BLaER1 treated with 17β-estradiol and CSF1 and Interleukin-3, amounts not matched to agents 10 nM and 100 nM (cell line): ENCODE measurements at regions not wholly inside any gene's neighbourhood (a gene's known extent, or its start where the extent isn't known, plus 50 kb on each side); places are given as distances from the start of the nearest gene placed in this dataset.

ENCODE experiments used
- H3K27ac ChIP-seq, 11 experiments: shearing (Covaris generic); formaldehyde crosslinking; 2 replicates each; pipeline ENCODE4 v1.8.1; 2022
- H3K27me3 ChIP-seq, 11 experiments: shearing (Covaris generic); formaldehyde crosslinking; 2 replicates each; pipeline ENCODE4 v1.8.1; 2022
- H3K36me3 ChIP-seq, 11 experiments: shearing (Covaris generic); formaldehyde crosslinking; 2 replicates each; pipeline ENCODE4 v1.8.1; 2022
- H3K4me1 ChIP-seq, 10 experiments: shearing (Covaris generic); formaldehyde crosslinking; 2 replicates each; pipeline ENCODE4 v1.8.1; 2022
- H3K4me2 ChIP-seq, 11 experiments: shearing (Covaris generic); formaldehyde crosslinking; 2 replicates each; pipeline ENCODE4 v1.8.1; 2022
- H3K4me3 ChIP-seq, 10 experiments: shearing (Covaris generic); formaldehyde crosslinking; 2 replicates each; pipeline ENCODE4 v1.8.1; 2022
- H3K9ac ChIP-seq, 11 experiments: shearing (Covaris generic); formaldehyde crosslinking; 2 replicates each; pipeline ENCODE4 v1.8.1; 2022
- H3K9me3 ChIP-seq, 11 experiments: shearing (Covaris generic); formaldehyde crosslinking; replicated peaks in 1 of 11; 2 replicates each; pipeline ENCODE4 v1.8.1; 2022
- H4K20me1 ChIP-seq, 11 experiments: shearing (Covaris generic); formaldehyde crosslinking; 2 replicates each; pipeline ENCODE4 v1.8.1; 2022
- Cebpa-rat ChIP-seq, 11 experiments: shearing (Covaris generic); IDR thresholded peaks; 2 replicates each; pipeline ENCODE4 v1.8.1; 2022

DNA sequence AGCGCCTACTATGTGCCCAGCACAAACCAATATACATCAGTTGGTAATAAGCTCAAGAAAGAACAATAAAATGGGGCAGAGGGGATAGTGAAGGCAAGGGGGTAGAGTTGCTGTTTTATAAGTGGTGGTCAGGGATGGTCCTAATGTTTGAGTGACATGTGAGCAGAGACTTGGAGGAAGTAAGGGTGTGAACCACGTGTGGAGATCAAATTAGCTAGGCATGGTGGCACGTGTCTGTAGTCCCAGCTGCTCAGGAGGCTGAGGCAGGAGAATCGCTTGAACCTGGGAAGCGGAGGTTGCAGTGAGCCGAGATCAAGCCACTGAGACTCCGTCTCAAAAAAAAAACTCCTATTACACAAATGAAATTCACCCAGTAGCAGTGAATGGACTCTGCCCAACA lies 56.5 kb downstream of the IRX6 start:
- Histone ChIP-seq H4K20me1 (no peaks in the 10 kb centered on the region), H3K27ac (no peak overlapping the region), H3K9ac (no peak overlapping the region), H3K4me1 (no peaks in the 10 kb centered on the region), H3K9me3 (no peaks in the 10 kb centered on the region), H3K4me3 (no peak overlapping the region), H3K4me2 (no peak overlapping the region), H3K27me3 (no peaks in the 10 kb centered on the region), H3K36me3 (no peaks in the 10 kb centered on the region)
- TF ChIP-seq Cebpa-rat (IDR thresholded peaks at IDR 0.05): no peak

DNA sequence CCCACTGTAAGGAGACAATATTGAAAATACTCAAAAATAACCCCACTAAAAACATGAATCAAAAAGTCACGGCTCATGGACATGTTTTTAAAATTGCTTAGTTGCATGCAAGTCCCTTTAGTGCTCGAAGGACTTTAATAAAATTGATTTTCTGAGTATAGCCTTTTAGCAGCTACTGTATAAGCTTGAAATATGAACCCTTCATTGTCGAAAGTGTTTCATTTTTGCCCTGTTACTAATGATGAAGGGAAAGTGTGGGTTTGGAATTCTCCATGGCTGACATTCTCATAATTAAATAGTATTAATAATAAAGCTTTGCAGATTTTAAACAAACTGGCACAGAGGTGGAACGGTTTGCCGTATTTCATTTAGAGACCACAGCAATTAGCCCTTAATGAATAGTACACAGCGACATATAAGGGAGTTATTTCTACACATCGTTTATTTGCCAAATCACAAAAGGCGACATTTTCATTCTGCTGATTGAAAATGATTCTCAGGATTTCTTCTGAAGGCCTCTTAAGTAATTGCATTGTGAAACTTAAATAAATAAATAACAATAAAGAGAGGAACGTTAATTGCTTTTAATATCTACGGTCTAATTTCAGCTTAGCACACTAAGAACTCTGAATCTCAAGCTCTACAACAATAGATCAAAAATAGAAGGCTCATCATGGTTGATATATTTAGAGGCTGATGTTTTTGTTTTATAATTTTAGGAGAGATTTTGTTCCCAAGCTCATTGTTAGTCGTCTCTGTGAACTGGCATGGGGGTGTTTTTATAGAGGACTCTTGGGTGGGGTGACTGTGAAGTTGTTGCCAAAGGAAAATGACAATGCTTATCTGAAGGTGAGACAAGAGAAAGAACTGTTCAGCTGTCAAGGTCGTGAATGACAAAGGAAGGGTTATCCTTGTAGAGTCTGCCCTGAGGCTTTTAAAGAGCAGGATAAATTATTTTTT lies 60.6 kb downstream of the IRX6 start:
- H3K27me3 ChIP-seq: no peaks in the 10 kb centered on the region
- no peaks in the 10 kb centered on the region for H4K20me1 ChIP-seq
- H3K9me3 ChIP-seq: no peaks in the 10 kb centered on the region
- H3K4me2 ChIP-seq: no peak overlapping the region
- no peaks in the 10 kb centered on the region for H3K36me3 ChIP-seq
- no peak overlapping the region for H3K4me3 ChIP-seq
- no peak overlapping the region for H3K27ac ChIP-seq
- no peak for TF ChIP-seq Cebpa-rat (IDR thresholded peaks at IDR 0.05)
- H3K9ac ChIP-seq: no peak overlapping the region
- H3K4me1 ChIP-seq: no peaks in the 10 kb centered on the region

DNA sequence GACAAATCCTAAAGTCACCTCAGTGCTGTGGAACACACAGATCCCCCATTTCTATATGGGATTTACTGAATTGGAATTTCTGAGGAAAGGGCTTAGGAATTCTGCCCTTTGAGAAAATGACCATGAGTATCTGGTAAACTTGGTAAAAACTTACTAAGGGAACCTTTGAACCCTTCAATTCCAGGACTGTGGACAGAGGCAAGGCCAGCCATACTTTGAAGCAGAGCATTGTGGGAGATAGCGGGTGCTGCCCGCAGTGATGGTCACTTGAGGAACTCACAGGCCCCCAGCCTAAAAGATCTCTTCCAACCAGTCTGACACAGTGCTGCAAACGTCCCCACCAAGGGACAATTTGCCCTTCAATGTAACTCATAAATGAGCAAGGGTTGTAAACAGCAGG lies 61.4 kb downstream of the IRX6 start:
- H3K27ac ChIP-seq: no peak overlapping the region
- no peak overlapping the region for H3K9ac ChIP-seq
- no peaks in the 10 kb centered on the region for H3K4me1 ChIP-seq
- H3K4me3 ChIP-seq: no peak overlapping the region
- no peak overlapping the region for H3K4me2 ChIP-seq
- no peaks in the 10 kb centered on the region for H3K27me3 ChIP-seq
- no peak for TF ChIP-seq Cebpa-rat (IDR thresholded peaks at IDR 0.05)
- no peaks in the 10 kb centered on the region for H3K36me3 ChIP-seq
- H4K20me1 ChIP-seq: no peaks in the 10 kb centered on the region
- no peaks in the 10 kb centered on the region for H3K9me3 ChIP-seq

DNA sequence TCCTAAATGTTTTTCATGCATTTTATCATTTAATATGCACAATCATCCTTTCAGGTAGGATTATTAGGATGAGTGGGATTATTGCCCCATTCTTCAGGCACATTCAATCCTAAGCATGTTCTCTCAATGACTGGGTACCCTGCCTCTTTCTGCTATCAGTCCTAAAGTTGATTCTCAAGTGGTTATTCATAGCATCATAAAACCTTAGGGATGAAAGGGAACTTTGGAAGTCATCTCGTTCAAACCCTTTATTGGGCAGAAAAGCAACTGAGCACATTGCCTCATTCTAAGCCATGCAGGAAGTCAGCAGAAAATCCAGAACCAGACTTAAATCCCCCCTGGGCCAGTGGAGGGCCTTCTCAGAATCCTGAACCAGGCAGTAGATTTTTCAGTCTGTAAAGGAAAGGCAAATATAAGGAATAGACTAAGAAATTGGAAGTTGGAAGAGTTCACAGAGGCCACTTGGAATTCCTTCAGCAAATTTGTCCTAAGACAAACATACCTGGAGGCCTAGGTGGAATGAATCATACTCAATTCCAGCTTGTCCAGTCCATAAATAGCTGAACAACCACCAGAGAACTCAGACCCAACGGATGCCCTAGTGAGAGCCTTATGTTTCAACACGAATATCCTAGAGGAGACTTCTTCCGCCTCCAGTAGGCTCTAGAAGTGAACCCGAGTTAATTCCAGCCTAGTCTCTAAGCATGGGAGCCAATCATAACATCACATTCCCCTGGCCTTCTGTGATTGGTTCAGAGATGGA lies 62.7 kb downstream of the IRX6 start:
- TF ChIP-seq Cebpa-rat (IDR thresholded peaks at IDR 0.05): no peak
- H3K27ac ChIP-seq: no peak overlapping the region
- no peak overlapping the region for H3K9ac ChIP-seq
- no peaks in the 10 kb centered on the region for H3K36me3 ChIP-seq
- no peaks in the 10 kb centered on the region for H3K4me1 ChIP-seq
- no peak overlapping the region for H3K4me3 ChIP-seq
- H3K9me3 ChIP-seq: no peaks in the 10 kb centered on the region
- no peaks in the 10 kb centered on the region for H3K27me3 ChIP-seq
- H3K4me2 ChIP-seq: no peak overlapping the region
- H4K20me1 ChIP-seq: no peaks in the 10 kb centered on the region

DNA sequence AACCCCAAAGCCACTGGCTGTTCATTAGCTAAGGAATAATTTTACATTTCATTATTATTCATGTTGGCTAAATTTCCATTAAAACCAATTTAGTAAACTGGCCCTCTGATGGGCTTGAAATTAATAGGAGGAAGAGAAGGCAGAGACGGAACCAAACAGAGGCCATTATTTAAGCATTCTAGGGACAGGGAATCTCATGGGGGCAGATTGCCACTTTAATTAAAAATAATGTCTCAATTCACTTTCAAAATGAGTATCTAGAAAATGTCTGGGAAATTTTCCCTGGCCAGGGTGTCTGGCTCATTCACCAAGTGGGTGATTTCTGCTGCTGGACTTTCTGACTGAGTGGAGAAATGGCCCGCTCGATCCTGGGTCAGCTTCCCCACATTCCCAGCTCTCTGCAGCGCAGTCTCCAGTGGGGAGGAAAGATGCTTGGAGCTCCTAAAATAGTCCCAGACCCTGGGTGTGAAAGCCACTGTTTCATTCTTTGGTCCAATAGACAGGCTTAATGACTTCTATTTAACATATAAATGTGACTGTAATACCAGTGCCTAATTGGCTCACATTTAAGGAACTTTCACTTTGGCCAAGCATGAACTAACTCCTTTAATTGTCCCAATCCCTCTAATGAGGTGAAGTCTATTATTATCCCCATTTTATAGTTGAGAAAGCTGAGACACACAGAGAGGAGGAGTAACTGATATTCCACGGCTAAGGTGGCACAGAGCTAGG lies 64.3 kb downstream of the IRX6 start:
- TF ChIP-seq Cebpa-rat (IDR thresholded peaks at IDR 0.05): no peak
- Histone ChIP-seq H3K36me3 (no peaks in the 10 kb centered on the region), H3K9me3 (no peaks in the 10 kb centered on the region), H4K20me1 (no peaks in the 10 kb centered on the region), H3K4me3 (no peak overlapping the region), H3K27ac (no peak overlapping the region), H3K27me3 (no peaks in the 10 kb centered on the region), H3K4me1 (no peaks in the 10 kb centered on the region), H3K4me2 (no peak overlapping the region), H3K9ac (no peak overlapping the region)

DNA sequence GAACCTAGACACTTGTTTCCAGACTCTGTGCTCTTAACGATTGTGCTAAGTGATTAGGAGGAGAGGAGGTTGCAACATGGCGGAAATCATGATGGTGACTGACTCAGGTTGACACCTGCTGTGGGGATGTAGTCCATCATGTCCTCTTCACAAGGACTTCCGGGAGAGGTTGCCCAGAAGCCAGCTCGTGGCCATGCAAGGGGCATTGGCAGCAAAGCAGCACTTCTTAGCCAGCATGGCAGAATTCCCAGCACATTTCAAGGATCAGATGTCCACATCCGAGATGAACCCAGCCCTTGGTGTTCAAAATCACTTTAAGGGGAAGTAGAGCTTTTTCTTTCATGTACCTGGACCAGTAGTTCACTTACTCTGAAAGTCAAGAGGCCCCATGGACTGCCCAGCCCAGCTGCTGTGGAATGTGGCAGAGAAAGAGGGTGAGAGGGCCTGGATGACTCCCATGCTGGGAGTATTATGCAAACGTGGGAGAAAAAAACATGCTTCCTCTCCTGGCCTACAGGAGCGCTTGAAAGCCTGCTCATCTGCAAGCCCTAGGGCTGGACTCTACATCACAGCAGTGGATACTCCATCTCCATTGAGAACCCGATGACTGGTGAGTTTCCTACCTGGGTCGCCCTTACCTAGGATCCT lies 65.5 kb downstream of the IRX6 start:
- Histone ChIP-seq H3K36me3 (no peaks in the 10 kb centered on the region), H3K27ac (no peak overlapping the region)
- no peak for TF ChIP-seq Cebpa-rat (IDR thresholded peaks at IDR 0.05)

DNA sequence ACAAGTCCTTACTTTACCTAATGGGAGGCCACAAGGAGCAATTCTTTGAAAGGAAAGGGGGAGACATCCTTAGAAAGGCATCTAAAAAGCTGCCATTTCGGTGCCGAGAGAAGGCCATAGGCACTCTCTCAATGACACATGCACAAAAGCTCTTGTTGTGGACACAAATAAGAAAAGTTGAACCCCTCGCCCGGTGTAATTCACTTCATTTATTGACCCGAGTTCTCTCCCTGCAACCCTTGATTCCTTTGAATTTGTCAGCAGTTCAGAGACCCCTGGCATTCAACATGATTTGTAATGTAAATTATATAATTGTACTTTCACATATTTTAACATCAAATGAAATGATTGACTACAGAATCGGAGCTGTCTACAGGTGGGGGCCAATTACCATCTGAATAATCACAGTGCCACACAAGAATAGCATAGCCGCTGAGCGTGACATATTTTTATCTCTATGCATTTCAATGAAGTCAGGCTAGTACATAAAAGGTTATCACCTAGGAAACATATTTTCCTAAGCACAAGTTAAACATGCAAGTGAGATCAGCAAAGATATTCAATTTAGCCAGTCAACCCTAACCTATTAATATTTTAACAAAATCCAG lies 66.7 kb downstream of the IRX6 start:
- H3K9ac ChIP-seq: no peak overlapping the region
- TF ChIP-seq Cebpa-rat (IDR thresholded peaks at IDR 0.05): no peak
- H3K4me3 ChIP-seq: no peak overlapping the region
- no peaks in the 10 kb centered on the region for H3K4me1 ChIP-seq
- H3K36me3 ChIP-seq: no peaks in the 10 kb centered on the region
- no peak overlapping the region for H3K27ac ChIP-seq
- H3K27me3 ChIP-seq: no peaks in the 10 kb centered on the region
- no peak overlapping the region for H3K4me2 ChIP-seq
- H4K20me1 ChIP-seq: no peaks in the 10 kb centered on the region
- no peaks in the 10 kb centered on the region for H3K9me3 ChIP-seq

More for the DNA sequence above, 65.5 kb downstream of the IRX6 start:
- no peak overlapping the region for H3K9ac ChIP-seq
- H3K27me3 ChIP-seq: no peaks in the 10 kb centered on the region
- no peak overlapping the region for H3K4me2 ChIP-seq
- no peaks in the 10 kb centered on the region for H3K9me3 ChIP-seq
- H3K4me1 ChIP-seq: no peaks in the 10 kb centered on the region
- no peak overlapping the region for H3K4me3 ChIP-seq
- H4K20me1 ChIP-seq: no peaks in the 10 kb centered on the region

DNA sequence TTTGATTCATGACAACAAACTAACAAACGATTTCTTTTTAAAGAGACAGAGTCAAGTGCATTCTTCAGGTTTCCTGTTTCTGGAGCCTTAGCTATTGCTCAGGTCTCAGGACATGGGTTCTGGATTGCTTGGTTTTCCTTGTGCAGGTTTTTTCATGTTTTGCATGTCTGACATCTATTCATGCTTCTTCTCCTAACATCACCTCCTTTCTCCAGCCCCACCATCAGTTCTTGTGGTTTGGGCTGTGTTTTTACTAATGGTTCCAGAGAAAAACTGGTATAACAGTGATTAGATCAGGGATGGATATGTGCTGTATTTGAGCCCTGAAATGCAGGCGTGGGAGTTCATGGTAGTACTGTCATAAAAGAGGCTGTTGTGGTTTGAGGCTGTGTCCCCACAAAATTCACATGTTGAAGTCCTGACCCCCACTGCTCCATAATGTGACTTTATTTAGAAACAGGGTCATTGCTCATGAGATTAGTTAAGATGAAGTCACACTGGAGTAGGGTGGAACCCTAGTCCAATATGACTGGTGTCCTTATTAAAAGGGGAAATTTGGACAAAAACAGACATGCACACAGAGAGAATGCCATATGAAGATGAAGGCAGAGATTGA lies 67.9 kb downstream of the IRX6 start:
- Histone ChIP-seq H3K9ac (no peak overlapping the region), H3K4me2 (no peak overlapping the region), H4K20me1 (no peaks in the 10 kb centered on the region), H3K9me3 (no peaks in the 10 kb centered on the region), H3K4me3 (no peak overlapping the region), H3K4me1 (no peaks in the 10 kb centered on the region), H3K27ac (no peak overlapping the region), H3K27me3 (no peaks in the 10 kb centered on the region), H3K36me3 (no peaks in the 10 kb centered on the region)
- TF ChIP-seq Cebpa-rat (IDR thresholded peaks at IDR 0.05): no peak
